Stomach (tissue), 4 donors: ENCODE measurements at regions not wholly inside any gene's neighbourhood (a gene's known extent, or its start where the extent isn't known, plus 50 kb on each side); places are given as distances from the start of the nearest gene placed in this dataset.

Experiments
- CTCF ChIP-seq, 7 experiments: fragments of 450-650 bp in 4 of 7; fragments of 200-600 bp in 3 of 7; sonication (generic) in 3 of 7; IDR thresholded peaks; one replicate each; pipeline ENCODE4 v1.5.1; 2016 to 2019; ENCODE audit warnings: antibody characterized with exemption in 7 of 7, control low read depth in 2 of 7, mild to moderate bottlenecking in 1 of 7
- POLR2AphosphoS5 ChIP-seq, 3 donors: sonication (generic); formaldehyde crosslinking; IDR thresholded peaks; one replicate each; pipeline ENCODE4 v1.6.1; 2016; ENCODE audit warnings: antibody characterized with exemption in 3 of 3

GRCh38 chr1:208743361-208743760, 499.2 kb upstream of the PLXNA2 start:
- TF ChIP-seq CTCF (IDR thresholded peaks at IDR 0.05) = no peak
- TF ChIP-seq POLR2AphosphoS5 (IDR thresholded peaks at IDR 0.05) = no peak
